Duodenal mucosa (tissue), 2 donors: ENCODE measurements at regions not wholly inside any gene's neighbourhood (a gene's known extent, or its start where the extent isn't known, plus 50 kb on each side); places are given as distances from the start of the nearest gene placed in this dataset.

ENCODE experiments used
- H3K27ac ChIP-seq: one replicate; pipeline ENCODE4 v1.7.0; 2013; ENCODE audit warnings: low read depth, low read length
- H3K27me3 ChIP-seq, 2 donors: one replicate each; pipeline ENCODE4 v1.7.0; 2013; ENCODE audit warnings: low read length in 2 of 2, control low read depth in 1 of 2; ENCODE audit not compliant: insufficient read depth in 2 of 2, control insufficient read depth in 1 of 2
- H3K36me3 ChIP-seq, 2 donors: one replicate each; pipeline ENCODE4 v1.7.0; 2013; ENCODE audit warnings: low read length in 2 of 2, control low read depth in 1 of 2; ENCODE audit not compliant: insufficient read depth in 2 of 2, control insufficient read depth in 1 of 2
- H3K4me1 ChIP-seq, 2 donors: one replicate each; pipeline ENCODE4 v1.7.0; 2013; ENCODE audit warnings: low read length in 2 of 2, control low read depth in 1 of 2; ENCODE audit not compliant: insufficient read depth in 2 of 2, control insufficient read depth in 1 of 2
- H3K4me3 ChIP-seq, 2 donors: one replicate each; pipeline ENCODE4 v1.7.0; 2013; ENCODE audit warnings: low read length in 2 of 2, low read depth in 1 of 2
- H3K9ac ChIP-seq, 2 donors: one replicate each; pipeline ENCODE4 v1.7.0; 2013; ENCODE audit warnings: low read length in 2 of 2, low read depth in 1 of 2
- H3K9me3 ChIP-seq, 2 donors: one replicate each; pipeline ENCODE4 v1.7.0; 2013; ENCODE audit warnings: low read length in 2 of 2, control low read depth in 1 of 2; ENCODE audit not compliant: control insufficient read depth in 1 of 2

DNA sequence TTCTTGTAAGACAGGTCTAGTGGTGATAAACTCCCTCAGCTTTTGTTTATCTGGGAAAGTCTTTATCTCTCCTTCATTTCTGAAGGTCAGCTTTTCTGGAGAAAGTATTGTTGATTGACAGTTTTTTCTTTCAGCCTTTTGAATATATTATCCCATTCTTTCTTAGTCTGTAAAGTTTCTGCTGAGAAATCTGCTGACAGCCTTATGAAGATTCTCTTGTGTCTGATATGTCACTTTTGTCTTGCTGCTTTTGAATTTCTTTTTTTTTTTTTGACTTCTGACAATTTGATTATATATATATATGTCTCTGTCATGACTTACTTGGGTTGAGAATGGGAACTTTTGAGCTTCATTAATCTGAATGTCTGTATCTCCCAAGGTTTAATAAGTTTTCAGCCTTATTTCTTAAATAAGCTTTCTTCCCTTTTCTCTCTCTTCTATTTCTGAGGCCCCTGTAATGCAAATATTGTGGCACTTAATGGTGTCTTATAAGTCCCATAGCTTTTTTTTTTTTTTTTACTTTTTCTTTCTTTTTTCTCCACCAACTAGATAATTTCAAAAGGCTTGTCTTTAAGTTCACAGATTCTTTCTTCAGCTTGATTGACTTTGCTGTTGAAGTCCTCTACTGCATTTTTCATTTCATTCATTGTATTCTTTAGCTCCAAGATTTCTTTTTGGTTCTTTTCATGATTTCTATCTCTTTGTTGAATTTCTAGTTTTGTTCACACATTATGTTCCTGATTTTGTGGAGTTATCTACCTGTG, 81.4 kb upstream of the IL6 start:
- no peaks in the 10 kb centered on the region for H3K4me1 ChIP-seq
- no peak overlapping the region for H3K9ac ChIP-seq
- H3K27me3 ChIP-seq: no peaks in the 10 kb centered on the region
- H3K36me3 ChIP-seq: no peaks in the 10 kb centered on the region
- H3K4me3 ChIP-seq: no peak overlapping the region
- peaks cover 18 to 34% of the 10 kb centered on the region in 2 donors for H3K9me3 ChIP-seq
- H3K27ac ChIP-seq: no peak overlapping the region

DNA sequence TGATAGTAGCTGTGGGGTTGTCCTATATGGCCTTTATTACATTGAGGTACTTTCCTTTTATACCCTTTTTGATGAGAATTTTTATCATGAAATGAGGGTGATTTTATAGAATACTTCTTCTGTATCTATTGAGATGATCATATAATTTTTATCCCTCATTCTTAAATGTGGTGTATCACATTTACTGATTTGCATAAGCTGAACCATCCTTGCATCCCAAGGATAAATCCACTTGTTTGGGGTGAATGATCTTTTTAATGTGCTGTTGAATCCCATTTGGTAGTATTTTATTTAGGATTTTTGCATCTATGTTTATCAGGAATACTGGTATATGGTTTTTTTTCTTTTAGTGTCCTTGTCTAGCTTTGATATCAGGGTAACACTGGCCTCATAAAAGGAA, 84.5 kb upstream of the IL6 start:
- H3K36me3 ChIP-seq: no peaks in the 10 kb centered on the region
- no peak overlapping the region for H3K27ac ChIP-seq

DNA sequence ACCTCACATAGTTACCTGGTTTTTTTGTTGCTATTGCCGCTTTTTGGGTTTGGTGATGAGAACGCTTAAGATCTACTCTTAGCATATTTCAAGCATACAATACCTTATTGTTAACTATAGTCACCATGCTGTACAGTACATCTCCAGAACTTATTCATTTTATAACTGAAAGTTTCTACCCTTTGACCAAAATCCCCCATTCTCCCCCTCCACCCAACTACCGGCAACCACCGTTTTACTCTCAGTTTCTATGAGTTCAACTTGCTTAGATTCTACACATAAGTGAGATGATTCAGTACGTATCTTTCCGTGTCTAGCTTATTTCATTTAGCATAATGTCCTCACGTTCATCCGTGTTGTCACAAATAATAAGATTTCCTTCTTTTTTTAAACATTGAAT, 86.7 kb upstream of the IL6 start:
- no peaks in the 10 kb centered on the region for H3K36me3 ChIP-seq
- no peaks in the 10 kb centered on the region for H3K4me1 ChIP-seq
- H3K9ac ChIP-seq: no peak overlapping the region
- no peak overlapping the region for H3K27ac ChIP-seq
- H3K27me3 ChIP-seq: no peaks in the 10 kb centered on the region
- no peak overlapping the region for H3K4me3 ChIP-seq
- H3K9me3 ChIP-seq: peaks cover 9 to 20% of the 10 kb centered on the region in 2 donors

More for the DNA sequence above, 84.5 kb upstream of the IL6 start:
- no peak overlapping the region for H3K9ac ChIP-seq
- H3K4me3 ChIP-seq: no peak overlapping the region
- H3K27me3 ChIP-seq: no peaks in the 10 kb centered on the region
- H3K9me3 ChIP-seq: peaks cover 18 to 34% of the 10 kb centered on the region in 2 donors
- H3K4me1 ChIP-seq: no peaks in the 10 kb centered on the region

DNA sequence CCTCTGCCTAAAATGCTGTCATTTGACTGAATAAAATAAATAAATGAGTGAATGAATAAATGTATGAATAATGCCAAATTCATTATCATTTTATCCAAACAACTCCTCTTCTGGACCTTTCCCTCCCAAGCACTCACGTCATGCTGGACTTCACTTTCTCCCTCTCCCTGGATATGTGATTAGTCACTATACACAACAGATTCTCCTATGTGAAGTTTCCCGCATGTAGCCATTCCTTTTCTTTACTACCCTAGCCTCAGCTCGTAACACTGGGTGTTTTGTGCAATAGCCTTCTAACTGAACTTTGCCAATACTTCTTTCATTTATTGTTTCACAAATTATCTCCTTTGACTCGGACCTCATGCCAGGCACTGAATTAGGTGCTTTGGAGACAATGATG, 87.6 kb upstream of the IL6 start:
- no peaks in the 10 kb centered on the region for H3K36me3 ChIP-seq
- no peaks in the 10 kb centered on the region for H3K4me1 ChIP-seq
- H3K9me3 ChIP-seq: peaks cover 4 to 20% of the 10 kb centered on the region in 2 donors
- H3K27me3 ChIP-seq: no peaks in the 10 kb centered on the region
- H3K27ac ChIP-seq: no peak overlapping the region
- H3K9ac ChIP-seq: no peak overlapping the region
- no peak overlapping the region for H3K4me3 ChIP-seq

DNA sequence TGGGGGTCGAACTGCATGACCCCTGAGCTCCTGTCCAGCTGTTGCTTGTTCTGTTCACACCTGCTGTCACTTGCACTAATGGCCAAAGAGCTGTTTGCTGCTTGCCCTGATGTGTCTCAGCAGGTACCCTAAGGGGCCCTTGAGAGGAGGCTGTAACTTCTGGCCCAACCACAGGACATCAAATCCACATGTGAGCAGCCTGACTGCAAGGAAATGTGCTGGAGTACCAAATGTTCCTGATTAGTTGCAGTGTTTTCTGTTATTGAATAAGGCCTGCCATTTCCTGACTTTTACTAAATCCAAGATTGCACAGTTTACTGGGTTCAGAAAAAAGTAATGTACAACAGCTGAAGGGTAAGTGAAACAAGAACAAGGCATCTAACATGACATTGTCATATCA, 91.7 kb upstream of the IL6 start:
- Histone ChIP-seq H3K27me3 (no peaks in the 10 kb centered on the region), H3K4me3 (no peak overlapping the region), H3K27ac (no peak overlapping the region), H3K36me3 (no peaks in the 10 kb centered on the region), H3K9ac (no peak overlapping the region), H3K9me3 (no peaks in the 10 kb centered on the region), H3K4me1 (no peaks in the 10 kb centered on the region)

DNA sequence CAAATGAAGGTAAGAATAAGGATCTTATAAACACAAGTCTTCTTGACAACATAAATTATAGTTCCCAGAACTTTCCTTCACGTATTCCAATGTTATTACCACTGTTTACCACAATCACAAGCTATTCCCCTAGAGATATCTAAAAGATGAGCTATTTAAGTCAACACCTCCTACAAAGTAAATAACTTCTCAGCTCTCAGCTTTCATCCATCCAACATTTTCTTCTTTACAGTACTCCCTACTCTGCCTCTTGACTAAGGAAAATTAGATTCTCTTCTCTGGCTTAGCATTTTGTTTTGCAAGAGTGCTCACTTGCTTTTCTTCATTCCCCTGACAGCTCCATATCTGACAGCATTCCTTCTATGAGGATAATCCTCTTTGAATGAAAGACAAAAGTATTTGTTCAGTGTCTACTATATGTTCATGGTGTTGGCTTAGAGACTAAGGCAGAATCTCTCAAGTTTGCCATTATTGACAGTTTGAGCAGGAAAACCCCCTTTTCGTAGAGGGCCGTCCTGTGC, 93.0 kb upstream of the IL6 start:
- Histone ChIP-seq H3K27ac (no peak overlapping the region), H3K27me3 (no peaks in the 10 kb centered on the region), H3K4me3 (no peak overlapping the region), H3K9me3 (no peaks in the 10 kb centered on the region), H3K9ac (no peak overlapping the region), H3K36me3 (no peaks in the 10 kb centered on the region), H3K4me1 (no peaks in the 10 kb centered on the region)

DNA sequence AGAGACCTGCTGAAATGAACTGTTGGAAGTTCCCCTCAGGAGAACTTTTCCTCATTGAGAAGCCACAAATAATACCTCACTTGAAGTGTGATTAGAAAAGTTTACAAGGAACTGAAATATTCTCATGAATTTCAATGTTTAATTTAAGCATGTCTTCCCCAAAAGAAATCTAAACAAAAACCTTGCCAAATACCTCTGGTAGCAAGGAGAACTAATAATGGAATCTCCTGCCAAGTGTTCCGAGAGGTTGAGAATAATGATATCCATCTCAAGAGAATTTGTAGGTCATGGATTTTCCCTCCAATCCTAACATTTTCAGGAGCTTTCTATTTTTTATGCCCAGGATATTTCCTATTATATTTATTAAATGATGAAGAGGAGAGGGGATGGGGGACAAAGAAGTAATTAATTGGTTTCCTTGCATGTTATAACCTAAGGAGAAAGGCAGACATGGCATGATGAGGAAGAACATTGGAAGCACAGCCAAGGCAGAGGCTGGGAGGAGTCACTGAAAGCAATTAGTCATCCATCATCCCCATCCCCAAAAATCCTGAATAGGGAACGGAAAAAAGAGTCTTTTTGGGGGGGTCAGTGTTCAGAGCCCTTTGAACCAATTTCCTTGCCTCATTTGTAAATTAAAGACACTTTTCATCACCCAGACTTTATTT, 93.6 kb upstream of the IL6 start:
- H3K27ac ChIP-seq: no peak overlapping the region
- H3K27me3 ChIP-seq: no peaks in the 10 kb centered on the region
- H3K9me3 ChIP-seq: no peaks in the 10 kb centered on the region
- H3K9ac ChIP-seq: no peak overlapping the region
- no peaks in the 10 kb centered on the region for H3K36me3 ChIP-seq
- H3K4me3 ChIP-seq: no peak overlapping the region
- H3K4me1 ChIP-seq: no peaks in the 10 kb centered on the region

DNA sequence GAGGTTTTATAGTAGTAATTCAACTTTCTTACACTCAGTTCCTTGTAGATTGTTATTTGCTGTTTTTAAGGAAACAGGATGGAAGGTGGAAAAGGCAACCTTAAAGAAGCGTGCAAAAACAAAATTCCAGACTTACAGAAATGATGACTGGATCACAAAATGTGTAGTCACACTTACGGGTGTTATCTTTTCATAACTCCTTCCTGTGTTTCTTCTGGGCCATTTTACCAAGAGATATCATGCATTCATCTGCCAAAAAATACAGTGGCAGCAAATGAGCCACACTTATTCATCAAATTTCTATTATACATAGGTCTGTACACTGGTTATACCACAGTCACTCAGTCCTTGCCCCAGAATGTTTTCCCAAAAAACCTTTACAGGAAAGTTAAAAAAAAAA, 94.3 kb upstream of the IL6 start:
- Histone ChIP-seq H3K4me3 (no peak overlapping the region), H3K36me3 (no peaks in the 10 kb centered on the region), H3K27ac (no peak overlapping the region), H3K27me3 (no peaks in the 10 kb centered on the region), H3K4me1 (no peaks in the 10 kb centered on the region), H3K9me3 (no peaks in the 10 kb centered on the region), H3K9ac (no peak overlapping the region)

DNA sequence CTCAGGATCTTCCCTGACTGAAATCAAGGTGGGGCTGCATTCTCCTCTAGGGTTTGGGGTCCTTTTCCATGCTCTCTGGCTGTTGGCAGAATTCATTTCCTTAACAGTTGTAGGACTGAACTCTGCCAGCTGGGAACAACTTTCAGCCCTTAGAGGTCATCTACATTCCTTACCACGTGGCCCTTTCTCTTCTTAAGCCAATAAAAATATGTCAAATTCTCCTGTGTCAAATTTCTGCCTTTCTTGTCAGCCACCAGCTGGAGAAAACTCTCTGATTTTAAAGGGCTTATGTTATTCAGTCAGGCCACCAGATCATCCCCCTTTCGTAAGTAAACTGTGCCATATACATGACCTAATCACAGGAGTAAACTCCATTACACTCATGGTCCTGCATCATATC, 95.3 kb upstream of the IL6 start:
- no peaks in the 10 kb centered on the region for H3K4me1 ChIP-seq
- no peaks in the 10 kb centered on the region for H3K27me3 ChIP-seq
- no peak overlapping the region for H3K4me3 ChIP-seq
- H3K27ac ChIP-seq: no peak overlapping the region
- H3K9me3 ChIP-seq: no peaks in the 10 kb centered on the region
- H3K9ac ChIP-seq: no peak overlapping the region
- H3K36me3 ChIP-seq: no peaks in the 10 kb centered on the region

DNA sequence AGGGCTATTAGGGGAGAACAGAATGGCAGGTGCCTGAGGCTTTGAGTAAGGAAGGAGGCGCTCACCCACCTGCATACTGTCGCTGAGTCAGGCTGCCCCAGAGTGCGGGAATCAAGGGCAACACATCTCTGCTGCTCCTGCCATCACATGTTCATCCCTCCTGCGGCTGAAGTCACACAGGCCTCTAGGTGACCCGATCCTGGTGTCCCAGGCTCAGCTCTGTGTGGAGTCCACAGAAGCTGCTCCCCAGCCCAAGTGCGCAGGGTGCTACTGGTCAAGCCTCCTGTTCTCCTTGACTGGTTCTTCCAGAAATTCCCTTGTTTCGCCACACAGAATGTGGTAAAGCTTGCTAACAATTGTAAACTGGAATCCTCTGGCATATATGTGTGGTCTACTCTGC, 96.9 kb upstream of the IL6 start:
- no peak overlapping the region for H3K27ac ChIP-seq
- no peak overlapping the region for H3K9ac ChIP-seq
- H3K4me1 ChIP-seq: no peaks in the 10 kb centered on the region
- no peaks in the 10 kb centered on the region for H3K9me3 ChIP-seq
- no peaks in the 10 kb centered on the region for H3K27me3 ChIP-seq
- no peaks in the 10 kb centered on the region for H3K36me3 ChIP-seq
- H3K4me3 ChIP-seq: no peak overlapping the region
